DMS79 (cell line): ENCODE measurements at regions not wholly inside any gene's neighbourhood (a gene's known extent, or its start where the extent isn't known, plus 50 kb on each side); places are given as distances from the start of the nearest gene placed in this dataset.
"Not testable (repeated sequence)": the region's sequence is repeated elsewhere in the genome, so short reads cannot be mapped to it uniquely, and the experiment has no call there.

ENCODE experiments used
- DNase-seq: peaks from one replicate; lab custom pipeline; 2025; lab: John Stamatoyannopoulos, UW

DNA sequence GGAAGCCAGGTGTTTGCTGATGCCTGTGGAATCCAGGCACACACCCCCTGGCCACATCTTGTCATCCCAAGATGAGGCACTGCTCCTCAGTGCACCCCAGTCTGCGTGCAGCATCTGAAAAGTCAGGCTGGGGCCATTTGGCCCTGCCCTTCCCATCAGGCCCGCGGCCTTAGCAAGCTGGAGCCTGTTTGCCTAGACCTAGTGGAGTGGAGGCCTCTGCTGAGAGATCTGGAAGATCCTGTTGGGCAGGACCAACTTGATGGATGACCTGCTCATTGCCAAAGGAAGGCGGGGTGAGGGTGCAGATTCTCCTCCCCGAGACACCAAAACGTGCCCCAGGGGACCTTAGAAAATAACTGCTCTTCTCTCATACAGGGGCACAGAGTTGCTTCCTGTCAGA lies 220.2 kb downstream of the SHQ1 start:
- no peak for DNase-seq

GRCh38 chr3:72627271-72627670 lies 221.0 kb downstream of the SHQ1 start:
- no peak for DNase-seq

DNA sequence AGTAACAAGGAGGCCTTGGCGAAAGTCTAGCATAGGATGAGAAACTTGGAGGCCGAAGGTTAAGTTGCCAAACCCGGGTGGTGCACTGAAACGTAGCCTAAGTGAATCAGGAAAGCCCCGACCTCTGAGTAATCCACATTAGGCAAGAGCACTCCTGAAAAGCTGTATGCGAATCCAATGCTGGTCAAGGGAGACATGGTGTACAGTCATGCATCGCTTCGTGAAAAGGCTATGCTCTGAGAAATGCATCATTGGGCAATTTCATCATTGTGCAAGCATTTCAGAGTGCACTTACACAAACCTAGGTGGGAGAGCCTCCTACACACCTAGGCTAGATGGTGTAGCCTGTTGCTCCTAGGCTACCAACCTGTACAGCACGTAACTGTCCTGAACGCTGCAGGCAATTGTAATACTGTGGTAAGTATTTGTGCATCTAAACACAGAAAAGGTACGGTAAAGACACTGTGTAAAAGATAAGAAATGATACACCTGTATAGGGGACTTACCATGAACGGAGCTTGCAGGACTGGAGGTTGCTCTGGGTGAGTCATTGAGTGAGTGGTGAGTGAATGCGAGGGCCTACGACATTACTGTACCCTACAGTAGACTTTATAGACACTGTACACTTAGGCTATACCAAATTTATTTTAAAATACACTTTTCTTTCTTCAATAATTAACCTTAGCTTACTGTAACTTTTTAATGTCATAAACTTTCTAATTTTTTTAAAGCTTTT lies 222.5 kb downstream of the SHQ1 start:
- DNase-seq: no peak

DNA sequence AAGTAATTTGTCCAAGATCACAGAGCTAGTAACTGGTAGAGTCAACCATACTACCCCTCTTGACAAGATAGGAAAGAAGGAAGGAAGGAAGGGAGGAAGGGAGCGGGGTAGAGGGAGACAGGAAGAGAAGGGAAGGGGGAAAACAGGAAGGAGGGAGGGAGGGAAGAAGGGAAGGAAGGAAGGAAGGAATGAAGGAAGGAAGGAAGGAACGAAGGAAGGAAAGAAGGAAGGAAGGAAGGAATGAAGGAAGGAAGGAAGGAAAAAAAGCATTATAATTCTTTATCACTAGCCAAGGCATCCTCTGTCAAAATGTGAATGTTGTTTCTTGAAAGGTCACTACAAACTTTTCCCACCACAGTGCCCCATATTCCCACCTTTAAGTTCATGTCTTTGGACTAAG lies 223.6 kb downstream of the SHQ1 start:
- no peak for DNase-seq

GRCh38 chr3:72618739-72619138 lies 229.5 kb downstream of the SHQ1 start:
- no peak for DNase-seq

GRCh38 chr3:72617424-72618024 lies 230.7 kb downstream of the SHQ1 start:
- no peak for DNase-seq

DNA sequence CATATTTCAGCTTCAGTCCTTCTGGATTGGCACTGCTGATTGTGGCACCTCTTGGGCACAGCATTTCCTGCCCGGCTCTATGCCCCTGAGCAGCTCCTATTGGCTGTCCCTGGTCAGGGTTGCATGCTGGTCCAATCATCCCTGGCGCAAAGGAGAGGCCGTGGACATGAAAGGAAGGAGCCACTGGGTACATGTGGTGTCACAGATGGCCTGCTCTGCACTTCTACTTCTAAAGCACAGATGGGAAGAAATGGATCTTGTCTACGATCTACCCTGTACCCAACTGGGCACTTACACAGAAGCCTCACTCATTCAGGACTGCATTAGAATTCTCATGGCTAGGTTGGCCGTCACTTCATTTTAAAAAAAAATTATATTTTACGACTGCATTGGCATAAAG lies 232.5 kb downstream of the SHQ1 start:
- no peak for DNase-seq

GRCh38 chr3:72615182-72615581 lies 233.1 kb downstream of the SHQ1 start:
- no peak for DNase-seq

DNA sequence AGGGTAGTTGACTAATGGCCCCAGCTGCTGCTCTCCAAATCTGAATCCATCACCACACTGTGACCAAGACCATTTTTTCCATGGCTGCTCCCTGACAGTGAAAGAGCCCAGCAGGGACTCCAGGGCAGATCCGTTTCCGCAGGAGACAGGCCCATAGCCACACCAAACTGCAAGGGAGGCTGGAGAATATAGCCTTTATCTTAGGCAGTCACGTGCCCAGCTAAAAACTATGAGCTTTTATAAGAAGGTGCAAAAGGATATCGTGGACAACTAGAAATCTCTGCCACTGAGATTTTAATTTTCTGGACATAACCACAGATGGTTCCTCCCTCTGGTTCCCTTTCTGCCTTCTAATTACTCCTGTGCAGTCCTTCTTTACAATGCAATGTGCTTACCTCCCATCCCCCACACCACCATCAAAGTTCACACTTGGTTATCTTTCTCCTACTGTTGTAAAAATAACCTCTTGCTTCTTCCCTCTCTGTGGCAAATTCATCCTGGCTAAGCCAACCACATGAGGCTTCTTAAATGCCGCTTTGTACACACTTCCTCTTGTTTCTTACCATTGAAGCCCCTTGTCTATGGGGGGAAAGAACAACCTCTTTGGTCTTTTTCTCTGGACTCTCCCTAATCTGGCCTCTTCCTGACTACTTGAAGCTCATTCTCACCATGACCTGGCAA lies 233.7 kb downstream of the SHQ1 start:
- no peak for DNase-seq

- DNase-seq: no peak
Observed at GRCh38 chr3:72613871-72614270, 234.4 kb downstream of the SHQ1 start.

DNA sequence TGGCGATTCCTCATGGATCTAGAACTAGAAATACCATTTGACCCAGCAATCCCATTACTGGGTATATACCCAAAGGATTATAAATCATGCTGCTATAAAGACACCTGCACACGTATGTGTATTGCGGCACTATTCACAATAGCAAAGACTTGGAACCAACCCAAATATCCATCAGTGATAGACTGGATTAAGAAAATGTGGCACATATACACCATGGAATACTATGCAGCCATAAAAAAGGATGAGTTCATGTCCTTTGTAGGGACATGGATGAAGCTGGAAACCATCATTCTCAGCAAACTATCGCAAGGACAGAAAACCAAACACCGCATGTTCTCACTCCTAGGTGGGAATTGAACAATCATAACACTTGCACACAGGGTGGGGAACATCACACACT lies 239.1 kb downstream of the SHQ1 start:
- DNase-seq: not testable (repeated sequence)

DNA sequence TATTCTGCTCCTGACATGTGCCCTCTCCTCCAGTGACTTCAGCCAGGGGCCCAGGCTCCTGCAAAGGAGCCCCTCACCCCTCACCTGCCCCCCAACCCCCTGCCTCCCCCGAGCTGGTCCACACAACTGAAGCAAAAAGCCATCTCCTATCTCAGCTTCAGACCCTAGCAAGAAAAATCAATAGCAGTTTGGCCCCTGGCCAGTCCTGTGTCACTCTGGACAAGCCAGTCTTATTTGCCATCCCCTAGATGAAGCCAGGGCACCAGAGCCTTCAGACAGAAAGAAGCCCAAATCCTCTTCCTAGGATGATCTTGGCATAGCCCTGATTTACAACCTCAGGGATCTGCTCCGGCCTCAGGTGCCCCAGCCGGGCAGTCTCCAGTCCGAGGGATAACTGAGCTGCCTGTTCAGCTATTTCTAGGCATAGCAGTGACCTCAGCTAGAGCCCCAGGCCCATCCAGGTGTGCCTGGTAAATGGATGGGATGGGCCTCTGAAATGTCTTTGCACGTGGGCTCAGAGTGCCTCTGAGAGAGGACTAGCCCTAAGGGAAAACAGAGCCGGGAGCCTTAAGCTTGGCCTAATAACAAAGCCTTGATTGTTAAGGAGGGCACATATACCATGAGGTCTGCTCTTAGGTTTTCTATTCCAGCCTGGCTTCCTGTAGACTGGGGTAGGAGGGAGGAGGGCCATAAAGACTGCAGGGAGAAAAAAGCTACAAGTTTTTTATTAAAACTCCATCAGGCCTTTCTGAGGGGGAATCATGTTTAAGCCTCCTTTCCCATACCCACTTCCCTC lies 242.0 kb downstream of the SHQ1 start:
- DNase-seq: no peak

GRCh38 chr3:72604328-72604727 lies 243.9 kb downstream of the SHQ1 start:
- no peak for DNase-seq

DNA sequence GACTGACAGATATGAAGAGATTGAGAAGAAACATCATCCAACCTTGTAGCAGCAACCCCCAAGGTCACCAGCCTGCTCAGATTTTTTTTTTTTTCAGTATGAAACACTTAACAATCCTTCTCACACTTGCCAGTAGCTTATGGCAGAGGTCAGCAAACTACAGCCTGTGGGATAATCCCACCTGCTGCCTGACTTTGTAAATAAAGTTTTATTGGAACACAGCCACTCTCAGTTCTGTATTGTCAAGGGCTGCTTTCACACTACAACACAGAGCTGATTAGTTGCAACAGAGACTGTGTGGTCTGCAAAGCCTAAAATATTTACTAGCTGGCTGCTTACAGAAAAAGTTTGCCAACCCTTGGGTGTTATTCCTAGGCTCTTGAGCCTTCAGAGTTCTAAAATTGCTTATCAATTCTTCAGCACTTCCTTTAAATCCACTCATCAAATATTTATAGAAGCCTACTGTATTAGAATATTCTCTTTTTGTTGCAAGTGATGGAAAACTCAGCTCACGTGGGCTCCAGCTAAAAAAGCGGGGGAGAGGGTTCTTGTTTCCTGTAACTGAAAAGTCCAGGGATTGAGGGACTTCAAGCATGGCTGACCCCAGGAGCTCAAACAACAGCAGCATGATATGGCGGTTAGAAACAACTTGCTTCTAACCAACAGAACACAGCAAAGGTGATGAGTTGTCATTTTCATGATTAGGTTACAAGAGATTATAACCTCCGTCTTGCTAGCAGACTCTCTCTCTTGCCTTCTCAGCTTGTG lies 246.1 kb downstream of the SHQ1 start:
- no peak for DNase-seq

DNA sequence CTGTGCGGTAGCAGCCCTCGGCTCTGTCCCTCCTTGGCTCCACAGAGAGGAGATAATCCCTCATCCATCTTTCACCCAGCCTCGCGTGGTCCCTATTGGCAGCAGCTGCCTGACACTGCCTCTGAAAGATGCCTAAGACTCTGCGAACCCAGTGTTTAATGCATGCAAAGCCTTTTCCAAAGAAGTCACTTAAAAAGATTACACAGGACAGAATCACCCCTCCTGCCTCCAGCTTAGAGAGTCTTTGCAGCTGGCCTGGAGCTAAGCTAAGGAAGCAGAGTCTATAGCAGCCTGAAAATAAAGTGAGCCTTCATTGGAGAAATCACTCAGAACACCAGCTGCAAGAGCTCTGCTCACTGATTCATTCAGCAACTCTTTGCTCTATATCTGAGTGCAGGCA lies 247.2 kb downstream of the SHQ1 start:
- no peak for DNase-seq

GRCh38 chr3:72597756-72598195 lies 250.5 kb downstream of the SHQ1 start:
- no peak for DNase-seq

GRCh38 chr3:72597043-72597442 lies 251.2 kb downstream of the SHQ1 start:
- DNase-seq: no peak

DNA sequence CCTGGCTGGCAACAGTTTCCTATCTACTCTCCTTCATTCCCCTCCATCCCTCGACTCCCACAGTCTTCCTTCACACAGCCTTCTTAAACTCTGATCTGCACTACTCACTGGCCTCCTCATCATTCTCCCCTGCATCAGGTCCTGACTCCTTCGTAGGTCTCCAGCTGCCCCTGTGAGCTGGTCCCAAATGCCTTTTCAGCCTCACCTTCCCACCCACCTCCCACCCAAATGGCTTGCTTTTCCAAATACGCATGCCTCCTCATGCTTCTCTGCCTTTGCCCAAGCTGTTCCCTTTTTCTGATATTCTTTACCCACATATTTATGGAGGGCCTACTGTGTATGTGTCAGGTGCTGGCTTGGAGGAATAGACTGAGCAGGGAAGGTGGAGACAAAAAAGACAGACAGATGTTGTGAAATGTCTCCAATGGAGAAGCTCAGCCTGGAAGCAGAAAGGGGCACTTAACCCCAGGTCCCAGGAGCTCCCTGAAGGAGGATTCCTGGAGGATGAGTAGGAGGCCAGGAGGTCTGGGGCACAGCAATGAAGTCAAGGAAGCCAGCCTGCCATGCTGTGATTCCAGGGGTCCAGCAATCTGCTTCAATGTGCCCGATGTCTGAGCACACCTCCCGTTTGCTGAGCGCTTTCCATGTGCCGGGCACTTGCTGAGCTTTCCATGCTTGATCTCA lies 252.2 kb downstream of the SHQ1 start:
- no peak for DNase-seq

DNA sequence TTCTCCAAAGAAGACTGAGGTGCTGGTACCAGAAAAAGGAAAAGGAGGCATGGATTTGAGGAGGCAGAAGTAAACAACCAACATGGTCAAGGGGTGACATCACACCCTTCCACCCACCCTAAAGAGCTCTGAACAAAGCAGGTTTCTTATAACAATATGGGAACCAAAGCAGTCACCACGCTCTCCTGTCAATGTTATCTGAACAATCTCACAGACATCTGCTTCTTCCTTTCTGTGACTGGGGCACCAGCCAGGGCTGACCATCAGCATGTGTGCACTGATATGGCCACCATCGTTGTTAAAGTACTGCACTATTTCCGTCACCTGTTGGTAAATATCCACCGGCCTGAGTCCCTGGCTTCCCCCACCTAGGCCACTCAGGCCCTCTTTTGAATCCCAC lies 252.9 kb downstream of the SHQ1 start:
- no peak for DNase-seq

DNA sequence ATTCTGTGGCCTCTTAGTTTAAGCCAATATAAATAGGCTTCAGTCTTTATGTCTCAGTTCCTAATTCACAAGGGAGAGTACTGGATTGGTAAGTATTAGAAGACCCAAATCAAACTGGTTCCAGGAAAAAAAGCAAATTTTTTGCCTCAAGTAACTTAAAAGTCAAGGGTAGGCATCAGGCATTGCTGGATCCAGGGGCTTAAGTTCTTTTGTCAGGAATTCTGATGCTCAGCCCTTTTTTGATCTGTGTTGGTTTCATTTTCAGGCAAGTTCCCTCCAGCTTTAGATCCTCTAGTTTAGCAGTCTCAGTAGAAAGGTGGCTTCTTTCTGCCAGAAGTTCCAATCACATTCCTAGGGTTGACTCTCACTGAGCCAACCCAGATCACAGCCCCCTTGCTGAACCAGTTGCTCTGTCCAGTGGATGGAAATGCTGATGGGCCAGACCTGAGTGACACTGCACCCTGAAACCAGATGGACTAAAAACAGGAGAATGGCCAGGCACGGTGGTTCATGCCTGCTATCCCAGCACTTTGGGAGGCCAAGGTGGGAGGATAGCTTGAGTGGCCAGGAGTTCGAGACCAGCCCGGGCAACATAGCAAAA lies 253.5 kb downstream of the SHQ1 start:
- DNase-seq: no peak

- DNase-seq: no peak
Observed at GRCh38 chr3:72593881-72594397, 254.3 kb downstream of the SHQ1 start.
